HG03135 (cell line): ENCODE measurements at regions not wholly inside any gene's neighbourhood (a gene's known extent, or its start where the extent isn't known, plus 50 kb on each side); places are given as distances from the start of the nearest gene placed in this dataset.

Experiments used
- ATAC-seq: cut with Tn5 transposase; IDR thresholded peaks from one replicate; pipeline ENCODE4 v1.9.1; 2021; ENCODE audit warnings: mild to moderate bottlenecking, moderate library complexity; ENCODE audit not compliant: unreplicated experiment

- ATAC-seq, result no peak
These were observed 114.0 kb downstream of the NSG2 start for GRCh38 chr5:174159327-174160114.

GRCh38 chr5:174165406-174165805 lies 119.9 kb downstream of the NSG2 start:
- no peak for ATAC-seq

- ATAC-seq, result no peak
These were observed 120.9 kb downstream of the NSG2 start for GRCh38 chr5:174166231-174167079.

- ATAC-seq, result no peak
These were observed 121.8 kb downstream of the NSG2 start for GRCh38 chr5:174167080-174167910.

GRCh38 chr5:174172152-174172551 lies 126.6 kb downstream of the NSG2 start:
- no peak for ATAC-seq

- ATAC-seq, result no peak
These were observed 127.1 kb downstream of the NSG2 start for GRCh38 chr5:174172566-174172965.

- no peak for ATAC-seq
These were observed 128.3 kb downstream of the NSG2 start for GRCh38 chr5:174173766-174174165.

- no peak for ATAC-seq
These were observed 130.3 kb downstream of the NSG2 start for GRCh38 chr5:174175716-174176268.

GRCh38 chr5:174176511-174176910 lies 131.0 kb downstream of the NSG2 start:
- ATAC-seq, result no peak

- ATAC-seq, result no peak
These were observed 132.0 kb downstream of the NSG2 start for GRCh38 chr5:174177531-174177930.

GRCh38 chr5:174177976-174178605 lies 132.6 kb downstream of the NSG2 start:
- no peak for ATAC-seq

GRCh38 chr5:174180639-174181038 lies 135.1 kb downstream of the NSG2 start:
- ATAC-seq, result no peak

GRCh38 chr5:174182111-174182510 lies 136.6 kb downstream of the NSG2 start:
- no peak for ATAC-seq

GRCh38 chr5:174183701-174184100 lies 138.2 kb downstream of the NSG2 start:
- ATAC-seq, result no peak

- ATAC-seq, result no peak
These were observed 140.0 kb downstream of the NSG2 start for GRCh38 chr5:174185506-174185905.

- no peak for ATAC-seq
These were observed 140.7 kb downstream of the NSG2 start for GRCh38 chr5:174186096-174186695.

GRCh38 chr5:174187001-174187400 lies 141.5 kb downstream of the NSG2 start:
- ATAC-seq, result no peak

GRCh38 chr5:174187481-174187880 lies 142.0 kb downstream of the NSG2 start:
- no peak for ATAC-seq

- ATAC-seq, result no peak
These were observed 142.8 kb downstream of the NSG2 start for GRCh38 chr5:174188295-174188694.
